ENCODE measurements at regions not wholly inside any gene's neighbourhood (a gene's known extent, or its start where the extent isn't known, plus 50 kb on each side); places are given as distances from the start of the nearest gene placed in this dataset.
A peak's percentile ranks its signal among the peaks of the same experiment; 100 is the strongest.

DNA sequence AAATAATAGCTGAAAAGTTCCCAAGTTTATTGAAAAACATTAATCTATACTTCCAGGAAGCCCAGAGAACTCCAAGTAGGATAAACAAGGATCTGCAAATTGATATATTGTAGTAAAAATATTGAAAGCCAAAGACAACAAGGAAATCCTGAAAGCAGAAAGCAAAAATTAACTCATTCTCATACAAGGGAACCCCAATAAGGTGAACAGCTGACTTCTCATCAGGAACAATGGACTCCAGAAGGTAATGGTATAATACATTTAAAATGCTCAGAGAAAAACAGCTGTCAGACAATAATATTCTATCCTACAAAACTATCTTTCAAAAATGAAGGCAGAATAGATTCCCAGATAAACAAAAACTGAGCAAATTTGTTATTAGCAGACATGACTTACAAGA is 138.1 kb upstream of the BMP4 start:
- FAIRE-seq: peak; percentile 37

GRCh38 chr14:54098536-54098935 is 141.9 kb upstream of the BMP4 start:
- FAIRE-seq: peak; percentile 28

GRCh38 chr14:54102051-54102456 is 145.4 kb upstream of the BMP4 start:
- no peak for FAIRE-seq

GRCh38 chr14:54102530-54102929 is 145.9 kb upstream of the BMP4 start:
- FAIRE-seq: no peak

DNA sequence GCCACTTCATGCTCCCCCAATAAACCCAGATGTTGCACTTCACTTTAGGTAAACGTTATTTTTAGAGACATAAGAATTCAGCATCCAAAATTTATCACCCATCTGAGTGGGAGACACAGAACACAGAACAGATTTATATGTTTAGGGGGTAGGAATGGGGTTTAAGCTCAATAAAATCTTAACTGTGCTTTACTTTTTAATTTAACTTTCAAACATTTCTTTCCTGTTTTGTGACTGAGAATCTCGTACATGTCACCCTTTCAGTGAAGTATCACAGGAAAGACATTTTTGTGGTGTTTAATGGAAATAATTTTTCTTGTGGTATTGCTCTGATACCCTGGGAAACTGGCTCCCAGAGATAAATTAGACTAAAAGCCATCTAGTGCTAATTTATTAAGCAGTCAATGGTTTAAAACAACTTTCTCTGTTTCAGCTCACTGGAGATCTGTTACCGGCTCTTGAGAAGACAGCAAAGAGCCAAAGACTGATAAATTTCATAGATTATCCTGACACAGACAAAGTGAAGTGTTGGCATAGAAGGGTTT is 148.0 kb upstream of the BMP4 start:
- FAIRE-seq: no peak

DNA sequence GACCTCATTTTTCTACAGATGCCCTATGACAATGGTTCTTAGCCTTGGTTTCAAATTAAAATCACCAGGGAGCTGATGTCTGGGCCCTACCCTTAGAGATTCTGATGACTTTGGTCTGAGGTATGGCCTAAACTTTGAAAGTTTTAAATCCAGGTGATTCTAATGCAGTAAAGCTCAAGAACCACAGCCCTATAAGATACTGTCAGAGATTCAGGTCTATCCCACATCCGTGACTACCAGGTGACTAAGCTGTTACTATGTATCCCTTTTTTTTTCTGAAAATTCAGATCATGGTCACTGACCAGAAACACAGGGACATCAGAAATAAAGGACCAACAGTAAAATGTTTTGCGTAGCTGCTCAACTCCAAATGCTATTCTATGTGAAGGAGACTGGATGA is 148.8 kb upstream of the BMP4 start:
- no peak for FAIRE-seq

- no peak for FAIRE-seq
Observed at GRCh38 chr14:54105898-54106297, 149.3 kb upstream of the BMP4 start.

GRCh38 chr14:54106661-54107377 is 150.2 kb upstream of the BMP4 start:
- no peak for FAIRE-seq

DNA sequence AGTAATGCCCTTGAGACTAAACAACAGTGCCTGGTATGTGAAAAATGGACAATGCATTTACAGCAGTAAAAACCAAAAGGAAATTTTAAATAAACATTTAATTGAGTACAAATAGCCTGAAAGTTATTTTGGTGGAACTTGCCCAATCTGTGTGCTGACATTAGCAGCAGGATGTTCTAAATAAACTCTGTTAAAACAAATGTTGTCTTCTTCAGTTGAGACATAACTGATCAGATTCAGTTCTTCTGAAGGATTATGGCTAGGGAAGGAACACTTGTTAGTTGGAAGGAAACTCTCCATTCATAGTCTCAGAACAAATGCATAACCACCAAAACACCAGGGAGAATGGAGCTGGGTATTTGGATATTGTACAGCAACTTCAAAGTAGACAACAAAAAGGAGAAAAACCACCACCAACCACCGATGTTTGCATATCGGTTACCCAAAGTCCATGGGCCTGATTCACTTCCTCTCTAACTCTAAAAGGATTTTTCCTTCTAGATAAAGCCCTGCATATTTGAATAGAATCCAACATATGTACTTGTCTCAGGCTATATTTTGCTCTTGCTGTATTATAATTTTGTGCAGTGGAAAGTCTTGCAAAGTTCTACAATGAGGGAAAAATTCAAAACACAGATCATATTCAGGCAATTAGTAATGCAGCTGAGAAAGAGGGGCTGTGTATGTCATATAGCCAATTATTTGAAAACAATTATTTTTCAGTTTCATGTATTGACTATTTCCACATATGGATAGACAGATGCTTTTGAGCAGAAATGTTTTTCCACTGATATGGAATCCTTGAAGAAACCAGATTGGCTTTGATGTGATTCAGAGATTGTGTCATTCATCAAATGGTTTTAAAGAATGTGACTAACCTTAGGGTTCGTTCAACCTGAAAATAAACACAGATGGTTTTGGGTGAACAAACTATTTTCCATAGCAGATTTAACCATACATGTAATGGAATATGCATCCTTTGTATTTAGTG is 152.2 kb upstream of the BMP4 start:
- FAIRE-seq: no peak

DNA sequence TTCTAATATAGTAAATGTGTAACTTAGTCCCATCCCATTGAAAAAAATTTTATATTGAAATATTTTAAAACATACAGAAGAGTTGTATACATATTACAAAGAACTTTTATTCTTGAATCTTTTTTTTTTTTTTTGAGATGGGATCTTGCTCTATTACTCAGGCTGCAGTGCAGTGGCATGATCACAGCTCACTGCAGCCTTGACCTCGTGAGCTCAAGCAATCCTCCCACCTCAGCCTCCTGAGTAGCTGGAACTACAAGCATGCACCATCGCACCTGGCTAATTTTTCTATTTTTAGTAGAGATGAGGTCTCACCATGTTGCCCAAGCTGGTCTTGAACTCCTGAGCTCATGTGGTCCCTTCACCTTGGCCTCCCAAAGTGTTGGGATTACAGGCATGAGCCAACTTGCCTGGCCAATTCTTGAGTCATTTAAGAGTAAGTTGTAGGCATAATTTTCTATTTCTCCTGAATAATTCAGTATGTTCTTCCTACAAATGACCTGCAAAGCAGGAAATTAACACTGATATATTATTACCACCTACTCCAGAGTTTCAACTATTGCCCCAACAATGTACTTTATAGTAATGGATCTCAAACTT is 153.0 kb upstream of the BMP4 start:
- FAIRE-seq: no peak

GRCh38 chr14:54114941-54115340 is 158.3 kb upstream of the BMP4 start:
- FAIRE-seq: no peak

DNA sequence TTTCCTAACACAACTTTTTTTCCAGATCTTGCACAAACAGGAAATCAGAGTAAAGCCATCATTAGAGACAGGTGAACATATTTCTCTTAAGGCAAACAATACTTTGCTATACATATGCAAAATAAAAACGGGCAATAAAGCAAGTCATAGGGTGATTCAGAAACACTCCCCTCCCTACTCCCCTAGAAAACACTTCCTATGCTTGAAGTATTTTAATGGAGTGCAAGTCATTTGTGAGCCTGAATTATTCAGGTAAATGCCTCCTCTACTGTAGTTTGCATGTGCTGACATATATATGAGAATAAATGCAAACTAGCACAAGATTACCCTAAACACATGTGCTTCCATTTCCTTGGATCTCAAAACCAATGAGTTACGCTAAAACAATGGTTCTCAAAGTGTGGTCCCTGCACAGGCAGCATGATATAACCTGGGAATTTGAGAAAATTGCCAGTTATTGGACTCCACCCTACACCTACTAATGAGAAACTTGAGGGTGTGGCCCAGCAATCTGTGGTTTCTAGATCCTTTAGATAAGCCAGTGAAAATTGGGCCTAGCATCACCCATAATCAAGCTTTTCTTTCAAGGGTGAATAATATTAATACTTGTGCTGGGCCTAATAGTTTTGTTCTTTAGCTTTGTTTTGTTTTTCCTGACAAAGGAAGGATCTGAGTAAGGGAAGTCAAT is 159.7 kb upstream of the BMP4 start:
- FAIRE-seq: no peak

DNA sequence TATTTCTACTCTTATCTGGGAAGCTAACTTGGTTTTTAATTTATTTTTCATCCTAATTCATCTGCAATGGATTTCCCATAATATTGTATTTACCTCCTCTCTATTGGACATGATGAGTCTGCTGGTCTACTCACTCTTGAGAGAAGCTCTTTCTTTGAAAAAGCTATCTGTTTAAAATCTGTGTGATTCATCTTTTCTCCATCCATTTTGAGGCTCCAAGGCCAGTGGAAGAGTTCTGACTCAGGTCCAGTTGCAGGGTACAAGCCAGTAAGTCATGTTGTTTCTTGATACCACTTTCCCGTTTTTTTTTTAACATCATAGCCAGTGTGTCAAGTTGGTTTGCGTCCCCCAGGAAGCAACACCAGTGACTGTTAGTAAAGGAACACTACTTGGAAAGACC is 160.3 kb upstream of the BMP4 start:
- FAIRE-seq: no peak

DNA sequence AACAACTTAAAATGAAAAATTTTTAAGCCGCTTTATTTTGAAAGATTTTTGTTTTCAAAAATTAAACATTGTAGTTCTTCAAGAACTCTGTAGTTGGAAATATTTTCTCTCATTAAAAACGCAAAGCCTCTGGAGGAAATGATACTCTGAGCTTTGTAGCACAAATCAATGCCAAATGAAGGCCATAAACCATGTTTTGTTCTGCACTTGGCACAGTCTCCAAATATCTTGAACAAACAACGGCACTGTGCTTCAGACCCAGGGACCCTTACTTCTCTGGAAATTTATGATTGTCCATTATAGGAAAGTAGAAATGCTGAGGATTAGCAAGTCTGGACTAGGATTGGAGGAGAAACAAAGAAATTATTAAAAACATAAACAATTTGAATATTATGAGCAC is 160.8 kb upstream of the BMP4 start:
- no peak for FAIRE-seq

DNA sequence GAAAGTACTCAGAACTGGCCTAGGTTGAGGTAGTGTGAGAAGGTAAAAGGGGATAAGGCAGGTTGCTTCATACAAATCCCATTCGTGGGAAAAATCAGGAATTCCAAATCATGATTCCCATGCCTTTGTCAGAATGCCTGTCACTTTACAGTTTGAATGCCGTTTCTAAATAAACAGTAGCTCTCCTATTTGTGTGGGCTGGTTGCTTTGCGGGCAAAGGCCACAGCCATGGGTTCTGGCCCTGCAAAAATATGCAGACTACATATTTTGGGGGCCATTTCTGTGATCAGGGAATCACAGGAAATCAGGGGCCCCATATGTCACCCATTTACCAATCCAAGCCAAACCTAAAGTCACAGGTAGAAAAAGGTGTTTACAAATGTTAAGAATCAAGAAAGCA is 161.3 kb upstream of the BMP4 start:
- no peak for FAIRE-seq

- FAIRE-seq: no peak
Observed at GRCh38 chr14:54120260-54120659, 163.6 kb upstream of the BMP4 start.

- FAIRE-seq: no peak
Observed at GRCh38 chr14:54121466-54122027, 164.9 kb upstream of the BMP4 start.

- FAIRE-seq: no peak
Observed at GRCh38 chr14:54123841-54124240, 167.2 kb upstream of the BMP4 start.

DNA sequence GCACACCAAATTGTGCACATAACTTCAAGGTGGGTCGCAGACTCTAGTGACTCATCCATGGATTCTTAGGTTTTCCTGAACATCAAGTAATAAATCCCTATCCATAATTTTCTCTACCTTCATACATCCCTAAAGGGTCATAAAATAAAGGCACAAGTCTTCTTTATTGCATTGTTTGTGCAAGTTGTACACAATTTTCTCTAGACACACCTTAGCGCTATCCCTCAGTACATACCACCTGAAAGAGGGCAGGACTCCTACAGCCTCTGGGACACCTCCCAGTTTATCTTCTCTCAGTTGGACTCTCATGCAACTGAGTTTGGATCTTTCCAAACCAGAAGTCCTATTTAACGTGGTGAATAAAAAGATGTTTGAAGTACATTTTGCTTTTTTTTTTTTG is 168.5 kb upstream of the BMP4 start:
- no peak for FAIRE-seq

- no peak for FAIRE-seq
Observed at GRCh38 chr14:54126947-54127346, 170.3 kb upstream of the BMP4 start.

- no peak for FAIRE-seq
Observed at GRCh38 chr14:54127526-54127925, 170.9 kb upstream of the BMP4 start.

DNA sequence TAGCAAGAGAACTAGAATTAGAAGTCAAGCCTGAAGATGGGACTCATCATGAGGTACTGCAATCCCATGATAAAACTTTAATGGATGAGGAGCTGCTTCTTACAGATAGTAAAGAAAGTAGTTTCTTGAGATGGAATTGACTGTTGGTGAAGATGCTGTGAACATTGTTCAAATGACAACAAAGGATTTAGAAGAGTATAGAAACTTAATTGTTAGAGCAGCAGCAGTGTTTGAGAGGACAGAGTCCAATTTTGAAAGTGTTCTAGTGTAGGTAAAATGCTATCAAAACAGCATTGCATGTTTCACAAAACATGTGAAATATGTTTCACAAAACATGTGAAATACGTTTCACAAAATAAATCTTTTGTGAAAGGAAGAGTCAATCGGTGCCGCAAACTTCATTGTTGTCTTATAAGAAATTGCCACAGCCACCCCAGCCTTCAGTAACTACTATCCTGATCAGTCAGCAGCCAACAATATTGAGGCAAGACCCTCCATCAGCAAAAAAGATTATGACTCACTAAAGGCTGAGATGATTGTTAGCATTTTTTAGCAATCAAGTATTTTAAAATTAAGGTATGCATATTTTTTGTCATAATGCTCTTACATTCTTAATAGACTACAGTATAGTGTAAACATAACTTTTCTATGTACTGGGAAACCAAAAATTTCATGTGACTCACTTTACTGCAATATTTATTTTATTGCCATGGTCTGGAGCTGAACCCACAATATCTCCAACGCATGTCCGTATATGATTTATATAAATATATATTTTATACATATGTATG is 173.4 kb upstream of the BMP4 start:
- no peak for FAIRE-seq
